ENCODE measurements at regions not wholly inside any gene's neighbourhood (a gene's known extent, or its start where the extent isn't known, plus 50 kb on each side); places are given as distances from the start of the nearest gene placed in this dataset.

DNA sequence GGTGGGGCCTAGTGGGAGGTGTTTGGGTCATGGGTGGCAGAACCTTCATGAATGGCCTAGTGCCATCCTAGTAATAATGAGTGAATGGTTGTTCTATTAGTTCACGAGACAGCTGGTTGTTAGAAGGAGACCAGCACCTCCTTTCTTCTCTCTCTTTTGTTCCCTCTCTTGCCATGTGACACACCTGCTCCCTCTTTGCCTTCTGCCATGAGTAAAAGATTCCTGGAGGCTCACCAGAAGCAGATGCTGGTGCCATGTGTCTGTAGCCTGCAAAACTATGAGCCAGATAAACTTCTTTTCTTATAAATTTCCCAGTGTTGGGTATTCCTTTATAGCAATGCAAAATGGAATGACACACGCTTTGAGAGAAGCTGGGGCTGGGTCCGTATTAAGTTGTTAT is 89.0 kb upstream of the SLC4A7 start:
- intact Hi-C loops (cut with micrococcal nuclease; ENCODE audit: unreplicated experiment) (no loop called here), in situ Hi-C loops (cut with HindIII; ENCODE audit: low pct_unique_long_range_greater_than_20kb, low sequenced_read_pairs) (no loop called here)
- Histone ChIP-seq H3K4me1 (ENCODE audit: control insufficient read depth, insufficient read depth, low read length) (peaks cover 18% of the 10 kb centered on the region), H3K27ac (ENCODE audit: low read length) (peak overlapping the region; percentile 51; the same call in 1 of the 2 replicates), H3K27me3 (ENCODE audit: control insufficient read depth, insufficient read depth, low read length) (no peaks in the 10 kb centered on the region), H3K9me3 (ENCODE audit: control insufficient read depth, insufficient read depth, low read depth, low read length) (no peaks in the 10 kb centered on the region), H3K4me3 (ENCODE audit: low read depth in 2 of 2, low read length in 2 of 2) (no peak overlapping the region), H3K36me3 (ENCODE audit: control insufficient read depth, insufficient read depth, low read length) (no peaks in the 10 kb centered on the region)
- DNase-seq (ENCODE audit: low read depth, low spot score) (no peak), ATAC-seq (no peak)
- CTCF ChIA-PET, result no interaction called here
- TF ChIP-seq, protein P1, sequence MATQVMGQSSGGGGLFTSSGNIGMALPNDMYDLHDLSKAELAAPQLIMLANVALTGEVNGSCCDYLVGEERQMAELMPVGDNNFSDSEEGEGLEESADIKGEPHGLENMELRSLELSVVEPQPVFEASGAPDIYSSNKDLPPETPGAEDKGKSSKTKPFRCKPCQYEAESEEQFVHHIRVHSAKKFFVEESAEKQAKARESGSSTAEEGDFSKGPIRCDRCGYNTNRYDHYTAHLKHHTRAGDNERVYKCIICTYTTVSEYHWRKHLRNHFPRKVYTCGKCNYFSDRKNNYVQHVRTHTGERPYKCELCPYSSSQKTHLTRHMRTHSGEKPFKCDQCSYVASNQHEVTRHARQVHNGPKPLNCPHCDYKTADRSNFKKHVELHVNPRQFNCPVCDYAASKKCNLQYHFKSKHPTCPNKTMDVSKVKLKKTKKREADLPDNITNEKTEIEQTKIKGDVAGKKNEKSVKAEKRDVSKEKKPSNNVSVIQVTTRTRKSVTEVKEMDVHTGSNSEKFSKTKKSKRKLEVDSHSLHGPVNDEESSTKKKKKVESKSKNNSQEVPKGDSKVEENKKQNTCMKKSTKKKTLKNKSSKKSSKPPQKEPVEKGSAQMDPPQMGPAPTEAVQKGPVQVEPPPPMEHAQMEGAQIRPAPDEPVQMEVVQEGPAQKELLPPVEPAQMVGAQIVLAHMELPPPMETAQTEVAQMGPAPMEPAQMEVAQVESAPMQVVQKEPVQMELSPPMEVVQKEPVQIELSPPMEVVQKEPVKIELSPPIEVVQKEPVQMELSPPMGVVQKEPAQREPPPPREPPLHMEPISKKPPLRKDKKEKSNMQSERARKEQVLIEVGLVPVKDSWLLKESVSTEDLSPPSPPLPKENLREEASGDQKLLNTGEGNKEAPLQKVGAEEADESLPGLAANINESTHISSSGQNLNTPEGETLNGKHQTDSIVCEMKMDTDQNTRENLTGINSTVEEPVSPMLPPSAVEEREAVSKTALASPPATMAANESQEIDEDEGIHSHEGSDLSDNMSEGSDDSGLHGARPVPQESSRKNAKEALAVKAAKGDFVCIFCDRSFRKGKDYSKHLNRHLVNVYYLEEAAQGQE (IDR thresholded peaks at IDR 0.05; ENCODE audit: insufficient read depth in 1 of 2, low read depth in 2 of 2, low read length in 1 of 2), result no peak
- TF ChIP-seq SIN3A (IDR thresholded peaks at IDR 0.05; ENCODE audit: borderline replicate concordance, insufficient read depth, low read depth, low read length), result no peak
- no peak for TF ChIP-seq POLR2AphosphoS5 (IDR thresholded peaks at IDR 0.05; ENCODE audit: low read depth, low read length)
- TF ChIP-seq CTCF (IDR thresholded peaks at IDR 0.05), result no peak
- no peak for TF ChIP-seq TCF7L2 (IDR thresholded peaks at IDR 0.05; ENCODE audit: low read depth, low read length)
- BruUV-seq (replicated peaks), result no TSS peak
- POLR2A ChIA-PET, result no interaction called here

GRCh38 chr3:27571345-27571744 is 87.2 kb upstream of the SLC4A7 start:
- Histone ChIP-seq H3K27ac (ENCODE audit: low read length) (peak overlapping the region; percentile 59), H3K27me3 (ENCODE audit: control insufficient read depth, insufficient read depth, low read length) (no peaks in the 10 kb centered on the region), H3K9me3 (ENCODE audit: control insufficient read depth, insufficient read depth, low read depth, low read length) (no peaks in the 10 kb centered on the region), H3K4me3 (ENCODE audit: low read depth in 2 of 2, low read length in 2 of 2) (no peak overlapping the region), H3K4me1 (ENCODE audit: control insufficient read depth, insufficient read depth, low read length) (peaks cover 20% of the 10 kb centered on the region), H3K36me3 (ENCODE audit: control insufficient read depth, insufficient read depth, low read length) (no peaks in the 10 kb centered on the region)
- ATAC-seq, result no peak
- ChIA-PET POLR2A (no interaction called here), CTCF (no interaction called here)
- no TSS peak for BruUV-seq (replicated peaks)
- in situ Hi-C loops (cut with HindIII; ENCODE audit: low pct_unique_long_range_greater_than_20kb, low sequenced_read_pairs), result no loop called here
- intact Hi-C loops (cut with micrococcal nuclease; ENCODE audit: unreplicated experiment), result no loop called here
- no peak for DNase-seq (ENCODE audit: low read depth, low spot score)
- TF ChIP-seq CTCF (IDR thresholded peaks at IDR 0.05) (no peak), SIN3A (IDR thresholded peaks at IDR 0.05; ENCODE audit: borderline replicate concordance, insufficient read depth, low read depth, low read length) (no peak), POLR2AphosphoS5 (IDR thresholded peaks at IDR 0.05; ENCODE audit: low read depth, low read length) (no peak), TCF7L2 (IDR thresholded peaks at IDR 0.05; ENCODE audit: low read depth, low read length) (no peak)
- TF ChIP-seq, protein P1 (IDR thresholded peaks at IDR 0.05; ENCODE audit: insufficient read depth in 1 of 2, low read depth in 2 of 2, low read length in 1 of 2), result no peak

Data from Panc1 (cell line).